Lung (tissue), 11 donors: ENCODE measurements at regions not wholly inside any gene's neighbourhood (a gene's known extent, or its start where the extent isn't known, plus 50 kb on each side); places are given as distances from the start of the nearest gene placed in this dataset.

Experiments used
- ATAC-seq: fragments of 200-7000 bp; cut with Tn5 transposase; one replicate; pipeline ENCODE4 v1.9.1; 2020; ENCODE audit warnings: moderate number of reproducible peaks; ENCODE audit not compliant: insufficient read depth, low FRiP score
- DNase-seq, 3 donors: peaks; one replicate each; pipeline ENCODE4 v3.0.0-alpha.2; 2013 to 2017
- H3K27ac ChIP-seq, 2 donors: one replicate each; pipeline ENCODE4 v1.5.1; 2013; ENCODE audit warnings: mild to moderate bottlenecking in 2 of 2, moderate library complexity in 2 of 2, control low read depth in 1 of 2, inconsistent platforms in 1 of 2, low read depth in 1 of 2, low read length in 1 of 2
- H3K27me3 ChIP-seq, 3 donors: one replicate each; pipeline ENCODE4 v1.5.1; 2013; ENCODE audit warnings: low read length in 2 of 3; ENCODE audit not compliant: control insufficient read depth in 3 of 3, insufficient read depth in 3 of 3
- H3K36me3 ChIP-seq, 4 donors: one replicate each; pipeline ENCODE4 v1.5.1; 2013; ENCODE audit warnings: low read length in 4 of 4, mild to moderate bottlenecking in 1 of 4, moderate library complexity in 1 of 4; ENCODE audit not compliant: control insufficient read depth in 4 of 4, insufficient read depth in 4 of 4
- H3K4me1 ChIP-seq, 5 donors: one replicate each; pipeline ENCODE4 v1.5.1; 2013; ENCODE audit warnings: low read length in 5 of 5, mild to moderate bottlenecking in 2 of 5, moderate library complexity in 1 of 5; ENCODE audit not compliant: control insufficient read depth in 5 of 5, insufficient read depth in 5 of 5
- H3K4me3 ChIP-seq: one replicate; pipeline ENCODE4 v1.5.1; 2013; ENCODE audit warnings: mild to moderate bottlenecking, control low read depth, moderate library complexity
- H3K9ac ChIP-seq, 2 donors: one replicate each; pipeline ENCODE4 v1.5.1; 2013; ENCODE audit warnings: low read length in 2 of 2, control low read depth in 1 of 2; ENCODE audit not compliant: insufficient read depth in 1 of 2
- H3K9me3 ChIP-seq, 4 donors: one replicate each; pipeline ENCODE4 v1.5.1; 2013; ENCODE audit warnings: low read length in 3 of 4, mild to moderate bottlenecking in 1 of 4, moderate library complexity in 1 of 4; ENCODE audit not compliant: control insufficient read depth in 4 of 4, insufficient read depth in 3 of 4
- CTCF ChIP-seq: IDR thresholded peaks from 2 replicates; pipeline ENCODE4 v1.5.1; 2012; ENCODE audit warnings: mild to moderate bottlenecking; ENCODE audit errors: control extremely low read depth, extremely low read depth
- WGBS, 2 donors: extraction: QIAGEN DNeasy Blood & Tissue Kit; methylation state at CpG; one replicate each; pipeline ENCODE4 v1.1.7; 2013; 5-methylcytosine and 5-hydroxymethylcytosine counted together
- donor health status: control.
- donor health status: control.
- donor health status: Bipolar disorder and iron deficiency.
- donor health status: healthy.
- donor health status: DM: yes; HTN: yes; CAD: no.

- no peaks in the 10 kb centered on the region for H3K27me3 ChIP-seq
- no peak overlapping the region for H3K27ac ChIP-seq
- no peaks in the 10 kb centered on the region for H3K36me3 ChIP-seq
- peaks cover 0 to 5% (median 1%) of the 10 kb centered on the region in 4 donors for H3K9me3 ChIP-seq
- H3K4me1 ChIP-seq: peaks cover 0 to 13% (median 0%) of the 10 kb centered on the region in 5 donors
- ATAC-seq: no peak
- DNase-seq: peak; percentile 49 to 83 (median 83)
- no peak overlapping the region for H3K9ac ChIP-seq
- TF ChIP-seq CTCF: no peak
- no peak overlapping the region for H3K4me3 ChIP-seq
Measured at GRCh38 chr2:7437141-7437540, 519.9 kb downstream of the RNF144A start.

DNA sequence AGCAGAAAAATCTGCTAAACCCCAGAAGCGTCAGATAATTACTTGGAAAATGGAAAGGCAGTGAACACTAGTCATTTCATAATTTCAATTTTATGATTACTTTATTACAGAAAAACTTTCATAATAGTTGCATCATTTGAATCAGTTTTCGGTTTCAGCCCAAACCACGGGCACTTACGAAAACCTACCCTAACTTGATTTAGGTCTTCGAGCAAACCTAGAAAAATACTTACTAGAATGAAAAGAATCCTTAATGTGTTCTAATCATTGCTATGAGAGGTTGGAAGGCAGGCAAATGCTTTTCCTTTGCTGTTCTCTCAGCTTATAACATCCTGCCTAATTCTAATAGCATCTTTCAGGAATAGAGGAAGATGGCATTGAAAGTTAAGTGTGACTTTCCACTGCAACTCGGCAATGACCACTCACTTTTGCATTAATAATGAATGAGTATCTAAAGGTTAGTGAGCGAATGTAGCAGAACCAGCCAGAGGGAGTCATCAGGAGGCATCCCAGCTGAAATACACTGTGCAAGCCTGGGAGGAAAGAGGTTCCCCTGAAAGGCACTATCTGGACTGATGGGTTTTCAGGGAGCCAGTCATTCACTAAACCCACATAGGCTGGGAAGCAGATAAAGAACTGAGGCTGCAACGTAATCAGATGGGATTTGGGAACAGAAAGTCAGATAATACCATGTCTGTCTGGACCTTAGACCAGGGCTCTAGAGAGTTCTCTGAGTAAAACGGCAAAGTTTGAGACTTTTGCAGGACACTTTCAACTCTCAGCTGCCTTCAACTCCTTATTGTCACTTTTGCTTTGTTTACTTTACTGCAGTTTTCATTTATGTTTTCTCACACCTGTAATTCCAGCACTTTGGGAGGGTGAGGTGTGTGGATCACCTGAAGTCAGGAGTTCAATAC, 520.8 kb downstream of the RNF144A start:
- no peak for TF ChIP-seq CTCF
- Histone ChIP-seq H3K27ac (no peak overlapping the region), H3K9me3 (peaks cover 0 to 5% (median under 1%) of the 10 kb centered on the region in 4 donors), H3K36me3 (no peaks in the 10 kb centered on the region), H3K27me3 (no peaks in the 10 kb centered on the region), H3K9ac (no peak overlapping the region), H3K4me3 (no peak overlapping the region), H3K4me1 (peaks cover 0 to 13% (median 0%) of the 10 kb centered on the region in 5 donors)
- WGBS, 2 donors: 52 to 65% methylated on average over 9 of the region's 9 CpGs
- DNase-seq: peak in 1 of 3 donors; percentile 19
- no peak for ATAC-seq

DNA sequence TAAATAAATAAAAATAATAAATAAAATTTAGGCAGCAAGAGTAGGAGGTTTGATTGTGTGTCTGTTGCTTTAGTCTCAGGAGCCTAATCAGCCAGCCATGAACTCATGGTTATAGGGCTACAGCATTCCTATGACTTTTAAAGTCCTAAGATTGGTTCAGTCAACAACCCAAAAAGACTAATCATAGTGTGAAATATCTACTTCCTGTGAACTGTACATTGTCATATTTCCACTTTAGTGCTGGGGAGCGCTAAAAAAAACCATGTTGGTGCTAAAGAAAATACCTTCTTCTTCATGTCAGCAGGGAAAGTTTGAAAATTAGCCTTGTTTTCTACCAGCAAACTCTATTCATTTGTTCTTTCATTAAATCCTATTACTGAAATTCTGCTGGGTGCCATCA, 521.6 kb downstream of the RNF144A start:
- peaks cover 0 to 13% (median 0%) of the 10 kb centered on the region in 5 donors for H3K4me1 ChIP-seq
- no peaks in the 10 kb centered on the region for H3K27me3 ChIP-seq
- WGBS, 2 donors: 88 to 93% methylated on average over 1 of the region's 1 CpG
- peaks cover 0 to 2% (median 0%) of the 10 kb centered on the region in 4 donors for H3K9me3 ChIP-seq
- TF ChIP-seq CTCF: no peak
- H3K4me3 ChIP-seq: no peak overlapping the region
- H3K27ac ChIP-seq: no peak overlapping the region
- H3K9ac ChIP-seq: no peak overlapping the region
- DNase-seq: no peak
- ATAC-seq: no peak
- no peaks in the 10 kb centered on the region for H3K36me3 ChIP-seq
